K562 (cell line): ENCODE measurements at regions not wholly inside any gene's neighbourhood (a gene's known extent, or its start where the extent isn't known, plus 50 kb on each side); places are given as distances from the start of the nearest gene placed in this dataset.
"Not testable (repeated sequence)": the region's sequence is repeated elsewhere in the genome, so short reads cannot be mapped to it uniquely, and the experiment has no call there.

ENCODE experiments used
- ATAC-seq: fragments of 200-7000 bp; cut with Tn5 transposase; 3 replicates; pipeline ENCODE4 v1.9.1; 2020; ENCODE audit warnings: moderate library complexity
- BruUV-seq: library from RNA; stranded (reverse); fragments of 400-500 nt; replicated peaks from 2 replicates; lab custom pipeline; 2021; lab: Mats Ljungman, UMichigan
- CTCF ChIA-PET: fragments of 300-600 bp; formaldehyde crosslinking; extraction: SDS; loops from one replicate; lab custom pipeline; 2021; ENCODE audit warnings: low intra/inter-chr PET ratio; lab: Yijun Ruan, JAX
- POLR2A ChIA-PET: fragments of 300-600, 350-650 bp; sonication (Branson Sonifier 250); formaldehyde crosslinking; extraction: SDS; loops from one replicate; lab custom pipeline; 2021; ENCODE audit warnings: antibody characterized with exemption, inconsistent platforms; lab: Yijun Ruan, JAX
- DNase-seq, 4 experiments: peaks; one replicate each; pipeline versions ENCODE4 v3.0.0 to v3.0.0-alpha.2; 2011 to 2018; ENCODE audit warnings: low spot score in 3 of 4, mixed read lengths in 3 of 4; ENCODE audit errors: extremely low read depth in 1 of 4
- FAIRE-seq: peaks from 2 replicates; lab custom pipeline; 2011; peaks lifted over from hg19 to GRCh38; lab: Jason Lieb, UNC
- H2AFZ ChIP-seq: 2 replicates; pipeline ENCODE4 v1.6.0; 2011; ENCODE audit warnings: low read depth, low read length, control low read depth, inconsistent platforms
- H3K27ac ChIP-seq: fragments of 200-600 bp; 3 replicates; pipeline ENCODE4 v1.8.0; 2011; ENCODE audit warnings: low read depth, mild to moderate bottlenecking, control low read depth, inconsistent platforms, low read length, moderate library complexity, mixed read lengths; ENCODE audit errors: extremely low read depth
- H3K27me3 ChIP-seq, 2 experiments: fragments of 300-600 bp in 1 of 2; 2 replicates in 1 of 2; 3 replicates in 1 of 2; pipeline versions ENCODE4 v1.6.0 to v1.8.0; 2011; ENCODE audit warnings: inconsistent platforms in 2 of 2, low read length in 2 of 2, mild to moderate bottlenecking in 1 of 2, mixed read lengths in 1 of 2, moderate library complexity in 1 of 2; ENCODE audit not compliant: control insufficient read depth in 2 of 2, insufficient read depth in 2 of 2
- H3K36me3 ChIP-seq: fragments of 300-600 bp; 3 replicates; pipeline ENCODE4 v1.8.0; 2011; ENCODE audit warnings: mild to moderate bottlenecking, low read length, inconsistent platforms; ENCODE audit not compliant: control insufficient read depth, insufficient read depth
- H3K4me1 ChIP-seq, 2 experiments: fragments of 200-600 bp in 1 of 2; replicated peaks in 1 of 2; 2 replicates in 1 of 2; 3 replicates in 1 of 2; pipeline versions ENCODE4 v1.5.1 to v1.8.0; 2011; ENCODE audit warnings: inconsistent platforms in 2 of 2, low read length in 2 of 2, mild to moderate bottlenecking in 1 of 2, mixed read lengths in 1 of 2, moderate library complexity in 1 of 2; ENCODE audit not compliant: control insufficient read depth in 2 of 2, insufficient read depth in 2 of 2
- H3K4me2 ChIP-seq: 2 replicates; pipeline ENCODE4 v1.6.1; 2011; ENCODE audit warnings: low read length, control low read depth, inconsistent platforms, mixed read lengths; ENCODE audit not compliant: insufficient read depth
- H3K4me3 ChIP-seq: fragments of 200-600 bp; sonication (generic), shearing (Covaris generic); 2 replicates; pipeline ENCODE4 v1.5.1; 2016; ENCODE audit warnings: control low read depth, inconsistent platforms
- H3K79me2 ChIP-seq: fragments of 200-600 bp; 3 replicates; pipeline ENCODE4 v1.8.0; 2011; ENCODE audit warnings: low read length, inconsistent platforms; ENCODE audit not compliant: control insufficient read depth, insufficient read depth
- H3K9ac ChIP-seq, 2 experiments: 2 replicates each; pipeline versions ENCODE4 v1.6.0 to v1.6.1; 2011; ENCODE audit warnings: low read depth in 2 of 2, low read length in 2 of 2, control low read depth in 1 of 2, inconsistent platforms in 1 of 2, mild to moderate bottlenecking in 1 of 2, mixed read lengths in 1 of 2; ENCODE audit not compliant: insufficient read depth in 1 of 2
- H3K9me1 ChIP-seq: one replicate; pipeline ENCODE4 v1.6.0; 2011; ENCODE audit warnings: inconsistent platforms, mild to moderate bottlenecking, low read length, moderate library complexity; ENCODE audit not compliant: control insufficient read depth, insufficient read depth
- H3K9me3 ChIP-seq: replicated peaks from 2 replicates; pipeline ENCODE4 v1.5.1; 2011; ENCODE audit warnings: low read depth, low read length, inconsistent platforms; ENCODE audit not compliant: control insufficient read depth, insufficient read depth
- H4K20me1 ChIP-seq: replicated peaks from 2 replicates; pipeline ENCODE4 v1.6.1; 2011; ENCODE audit warnings: low read length, inconsistent platforms, mixed read lengths; ENCODE audit not compliant: control insufficient read depth, insufficient read depth
- ARHGAP35 ChIP-seq: fragments of 450-650 bp; IDR thresholded peaks from 2 replicates; pipeline ENCODE4 v1.6.1; 2018; ENCODE audit not compliant: partially characterized antibody
- DMBX1 ChIP-seq: fragments of 250-450 bp; sonication (Bioruptor Pico); IDR thresholded peaks from 2 replicates; pipeline ENCODE4 v1.8.0; 2022; ENCODE audit warnings: inconsistent platforms, mild to moderate bottlenecking, moderate library complexity, borderline replicate concordance
- L3MBTL2 ChIP-seq: fragments of 450-650 bp; IDR thresholded peaks from 2 replicates; pipeline ENCODE4 v1.6.1; 2016; ENCODE audit warnings: mild to moderate bottlenecking, moderate library complexity
- LEF1 ChIP-seq: fragments of 450-650 bp; IDR thresholded peaks from 2 replicates; pipeline ENCODE4 v1.6.1; 2016; ENCODE audit warnings: mild to moderate bottlenecking
- PRPF4 ChIP-seq: fragments of 200-400 bp; formaldehyde crosslinking; IDR thresholded peaks from one replicate; pipeline ENCODE4 v1.6.1; 2017; ENCODE audit warnings: low read length, low read depth, mild to moderate bottlenecking; ENCODE audit not compliant: insufficient read depth, poor library complexity, severe bottlenecking
- PTTG1 ChIP-seq: fragments of 450-650 bp; IDR thresholded peaks from 2 replicates; pipeline ENCODE4 v1.6.1; 2016; ENCODE audit warnings: low read depth, mild to moderate bottlenecking, missing genetic modification characterization, missing compliant biosample characterization
- SMARCB1 ChIP-seq: IDR thresholded peaks from 2 replicates; pipeline ENCODE4 v1.6.1; 2011; ENCODE audit warnings: improper control_type of control experiment, low read depth; ENCODE audit not compliant: insufficient read length
- WGBS: fragments of 100-300 bp; shearing (Covaris generic); methylation state at CpG from one replicate; pipeline ENCODE4 v1.1.6; 2016; ENCODE audit warnings: low coverage, mixed read lengths; ENCODE audit not compliant: insufficient coverage; ENCODE audit errors: missing lambda C conversion rate; 5-methylcytosine and 5-hydroxymethylcytosine counted together
- in situ Hi-C: fragments of 300-500 bp; cut with MboI; formaldehyde crosslinking; loops from 4 replicates; pipeline ENCODE4 v1.15.0; 2018; ENCODE audit warnings: inconsistent platforms, mixed read lengths
- intact Hi-C: fragments of 100-400 bp; cut with micrococcal nuclease; formaldehyde crosslinking; loops from 2 replicates; pipeline ENCODE4 v1.14.2; 2022
- TF ChIP-seq, protein P1 (sequence below): sonication (generic); formaldehyde crosslinking; IDR thresholded peaks from 2 replicates; pipeline ENCODE4 v1.8.1; 2023; ENCODE audit warnings: mild to moderate bottlenecking, missing genetic modification reagents

- DNase-seq, result no peak
- H3K4me2 ChIP-seq, result no peak overlapping the region
- 0% methylated on average over 4 of the region's 4 CpGs for WGBS
- no peak for FAIRE-seq
- H3K4me1 ChIP-seq, result no peaks in the 10 kb centered on the region
- TF ChIP-seq DMBX1 (CRISPR knock-in tag), result no peak
- TF ChIP-seq PRPF4, result no peak
- TF ChIP-seq LEF1, result no peak
- H3K36me3 ChIP-seq, result no peaks in the 10 kb centered on the region
- H3K9ac ChIP-seq, result no peak overlapping the region
- H4K20me1 ChIP-seq, result no peaks in the 10 kb centered on the region
- H3K27me3 ChIP-seq, result peaks cover 0 to 14% of the 10 kb centered on the region in 2 experiments; a peak in 2 of 5 replicates
- ATAC-seq, result no peak
- no peak overlapping the region for H3K27ac ChIP-seq
- no peaks in the 10 kb centered on the region for H3K9me1 ChIP-seq
- no peaks in the 10 kb centered on the region for H3K79me2 ChIP-seq
- ChIA-PET POLR2A (no interaction called here), CTCF (no interaction called here)
- in situ Hi-C loops (no loop called here), intact Hi-C loops (no loop called here)
- no peaks in the 10 kb centered on the region for H3K9me3 ChIP-seq
- H2AFZ ChIP-seq, result no peak overlapping the region
- BruUV-seq, result no TSS peak
- no peak overlapping the region for H3K4me3 ChIP-seq
Observed at GRCh38 chr17:72462814-72463213, 342.0 kb downstream of the SOX9 start.

- ATAC-seq (no peak), FAIRE-seq (no peak)
- Histone ChIP-seq H3K4me2 (no peak overlapping the region), H3K79me2 (no peaks in the 10 kb centered on the region), H4K20me1 (no peaks in the 10 kb centered on the region), H3K4me1 (no peaks in the 10 kb centered on the region), H3K36me3 (no peaks in the 10 kb centered on the region), H3K9me3 (no peaks in the 10 kb centered on the region), H3K27ac (no peak overlapping the region), H3K4me3 (no peak overlapping the region), H2AFZ (no peak overlapping the region), H3K9me1 (no peaks in the 10 kb centered on the region), H3K27me3 (peaks cover 0 to 19% of the 10 kb centered on the region in 2 experiments; a peak in 2 of 5 replicates)
- 2% methylated on average over 10 of the region's 10 CpGs for WGBS
- intact Hi-C loops (no loop called here), in situ Hi-C loops (no loop called here)
- ChIA-PET CTCF (no interaction called here), POLR2A (no interaction called here)
- BruUV-seq, result no TSS peak
- TF ChIP-seq, protein P1, sequence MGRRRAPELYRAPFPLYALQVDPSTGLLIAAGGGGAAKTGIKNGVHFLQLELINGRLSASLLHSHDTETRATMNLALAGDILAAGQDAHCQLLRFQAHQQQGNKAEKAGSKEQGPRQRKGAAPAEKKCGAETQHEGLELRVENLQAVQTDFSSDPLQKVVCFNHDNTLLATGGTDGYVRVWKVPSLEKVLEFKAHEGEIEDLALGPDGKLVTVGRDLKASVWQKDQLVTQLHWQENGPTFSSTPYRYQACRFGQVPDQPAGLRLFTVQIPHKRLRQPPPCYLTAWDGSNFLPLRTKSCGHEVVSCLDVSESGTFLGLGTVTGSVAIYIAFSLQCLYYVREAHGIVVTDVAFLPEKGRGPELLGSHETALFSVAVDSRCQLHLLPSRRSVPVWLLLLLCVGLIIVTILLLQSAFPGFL (CRISPR knock-in tag), result no peak
- TF ChIP-seq PTTG1 (tag), result no peak
- no peak for TF ChIP-seq ARHGAP35
- TF ChIP-seq SMARCB1, result no peak
- TF ChIP-seq L3MBTL2, result no peak
- TF ChIP-seq, all 486 proteins: peak for 0
- H3K9ac ChIP-seq, result no peak overlapping the region
- no peak for DNase-seq
Observed at GRCh38 chr17:72463287-72464102, 342.7 kb downstream of the SOX9 start.

GRCh38 chr17:72464221-72464620 is 343.4 kb downstream of the SOX9 start:
- H3K4me3 ChIP-seq, CTCF ChIA-PET, H3K79me2 ChIP-seq, in situ Hi-C loops, H3K9ac ChIP-seq, H3K4me2 ChIP-seq, H4K20me1 ChIP-seq, intact Hi-C loops, H3K27ac ChIP-seq, POLR2A ChIA-PET, FAIRE-seq, H2AFZ ChIP-seq, ATAC-seq, H3K9me3 ChIP-seq, H3K4me1 ChIP-seq, BruUV-seq, DNase-seq, H3K36me3 ChIP-seq, H3K9me1 ChIP-seq: not testable (repeated sequence)
- H3K27me3 ChIP-seq, result peaks cover 0 to 26% of the 10 kb centered on the region in 2 experiments; a peak in 2 of 5 replicates
- WGBS, result 1% methylated on average over 5 of the region's 5 CpGs
